ENCODE measurements at regions not wholly inside any gene's neighbourhood (a gene's known extent, or its start where the extent isn't known, plus 50 kb on each side); places are given as distances from the start of the nearest gene placed in this dataset.

DNA sequence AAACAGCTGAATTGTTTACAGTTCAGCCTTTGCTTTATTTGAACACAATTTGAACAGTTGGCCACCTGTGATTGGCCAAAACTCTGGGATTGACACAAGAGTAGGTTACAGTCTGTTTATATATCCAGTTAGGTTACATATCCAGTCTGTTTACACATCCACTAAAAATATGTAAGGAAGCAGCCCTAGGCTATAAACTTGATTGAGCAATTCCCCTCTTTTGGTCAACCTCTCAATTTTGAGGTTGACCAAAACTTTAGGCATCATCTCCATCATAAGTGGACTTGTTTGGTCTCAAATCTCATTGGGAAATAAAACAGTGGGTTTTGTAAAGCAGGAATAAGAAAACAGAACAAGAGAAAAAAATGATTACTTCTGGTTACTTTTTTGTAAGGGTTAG lies 190.8 kb downstream of the SPATA18 start:
- no peak for DNase-seq
- H3K27ac ChIP-seq, result no peak overlapping the region
- intact Hi-C loops (cut with DNase I), result no loop called here
- H3K4me1 ChIP-seq, result no peaks in the 10 kb centered on the region
- H3K9me3 ChIP-seq, result no peaks in the 10 kb centered on the region
- H3K27me3 ChIP-seq, result no peaks in the 10 kb centered on the region
- no peak overlapping the region for H3K4me3 ChIP-seq
- no peaks in the 10 kb centered on the region for H3K36me3 ChIP-seq
- no peak for TF ChIP-seq POLR2AphosphoS5 (IDR thresholded peaks at IDR 0.05)
- no peak for TF ChIP-seq POLR2A (IDR thresholded peaks at IDR 0.05)
- TF ChIP-seq EP300 (IDR thresholded peaks at IDR 0.05), result no peak
- no peak for TF ChIP-seq CTCF (IDR thresholded peaks at IDR 0.05)

- H3K36me3 ChIP-seq, result no peaks in the 10 kb centered on the region
- no peak for TF ChIP-seq POLR2A (IDR thresholded peaks at IDR 0.05)
- no peak for TF ChIP-seq CTCF (IDR thresholded peaks at IDR 0.05)
- no peak for TF ChIP-seq EP300 (IDR thresholded peaks at IDR 0.05)
- TF ChIP-seq POLR2AphosphoS5 (IDR thresholded peaks at IDR 0.05), result no peak
- H3K4me3 ChIP-seq, result no peak overlapping the region
- H3K27me3 ChIP-seq, result no peaks in the 10 kb centered on the region
- H3K27ac ChIP-seq, result no peak overlapping the region
- intact Hi-C loops (cut with DNase I), result no loop called here
- H3K9me3 ChIP-seq, result no peaks in the 10 kb centered on the region
- WGBS, 2 donors, result 74 to 90% methylated on average over 5 of the region's 5 CpGs
- no peaks in the 10 kb centered on the region for H3K4me1 ChIP-seq
- DNase-seq, result no peak
Measured at GRCh38 chr4:52243367-52243766, 192.3 kb downstream of the SPATA18 start.

DNA sequence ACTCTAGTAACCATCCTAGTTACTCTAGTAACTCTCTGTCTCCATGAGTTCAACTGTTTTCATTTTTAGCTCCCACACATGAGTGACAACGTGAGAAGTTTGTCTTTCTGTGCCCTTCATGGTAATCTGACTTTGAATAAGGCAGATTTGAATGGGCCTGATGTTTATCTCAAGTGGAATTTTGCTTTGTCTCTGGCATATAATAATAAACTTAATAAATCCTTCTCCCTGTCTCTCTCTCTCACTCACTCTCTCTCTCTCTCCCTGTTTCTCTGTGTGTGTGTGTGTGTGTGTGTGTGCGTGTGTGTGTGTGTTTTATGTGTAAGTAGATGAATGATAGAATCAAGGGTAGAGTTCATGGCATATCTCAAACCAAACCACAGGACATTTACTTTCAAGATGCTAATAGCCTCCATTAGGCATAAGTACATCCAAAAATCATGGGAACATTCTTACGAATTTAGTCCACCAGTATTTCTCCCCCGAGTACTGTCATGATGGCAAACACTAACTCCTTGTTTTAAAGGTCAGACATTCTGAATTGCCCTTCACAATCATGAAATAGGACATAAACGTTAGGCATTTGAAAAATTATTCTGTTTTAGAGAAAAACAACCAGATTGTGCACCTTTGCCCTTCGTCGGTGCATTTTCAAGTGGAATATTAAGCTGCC lies 193.1 kb downstream of the SPATA18 start:
- no peak for TF ChIP-seq POLR2AphosphoS5 (IDR thresholded peaks at IDR 0.05)
- TF ChIP-seq EP300 (IDR thresholded peaks at IDR 0.05), result no peak
- TF ChIP-seq POLR2A (IDR thresholded peaks at IDR 0.05), result no peak
- TF ChIP-seq CTCF (IDR thresholded peaks at IDR 0.05), result no peak
- intact Hi-C loops (cut with DNase I), result no loop called here
- Histone ChIP-seq H3K9me3 (no peaks in the 10 kb centered on the region), H3K4me3 (no peak overlapping the region), H3K4me1 (no peaks in the 10 kb centered on the region), H3K27me3 (no peaks in the 10 kb centered on the region), H3K27ac (peak overlapping the region in 1 of 4 donors; percentile 12), H3K36me3 (no peaks in the 10 kb centered on the region)
- WGBS, 2 donors, result 64 to 79% methylated on average over 7 of the region's 7 CpGs
- DNase-seq, result no peak

DNA sequence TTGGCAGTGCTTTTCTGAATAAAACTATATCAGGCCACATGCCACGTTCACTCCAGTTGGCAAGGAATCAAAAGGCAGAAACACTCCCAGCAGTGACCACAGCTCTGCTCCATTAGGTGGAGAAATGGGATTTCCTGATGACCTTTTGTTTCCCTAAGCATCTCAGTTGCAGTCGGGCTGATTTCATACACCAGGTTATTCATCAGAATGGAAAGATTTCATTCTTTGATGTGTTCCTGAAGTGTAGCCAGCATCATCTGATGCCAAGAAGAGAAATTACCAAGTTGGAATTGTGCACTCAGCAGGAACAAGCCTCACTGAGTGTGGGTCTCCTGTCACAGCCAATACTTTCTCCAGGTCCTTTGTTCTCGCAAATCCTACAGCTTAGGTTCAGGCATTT lies 193.7 kb downstream of the SPATA18 start:
- no peaks in the 10 kb centered on the region for H3K36me3 ChIP-seq
- H3K4me1 ChIP-seq, result peaks cover 0 to 6% (median 3%) of the 10 kb centered on the region in 4 donors
- 61 to 71% methylated on average over 3 of the region's 3 CpGs for WGBS, 2 donors
- intact Hi-C loops (cut with DNase I), result no loop called here
- DNase-seq, result no peak
- TF ChIP-seq POLR2A (IDR thresholded peaks at IDR 0.05) (no peak), CTCF (IDR thresholded peaks at IDR 0.05) (no peak), POLR2AphosphoS5 (IDR thresholded peaks at IDR 0.05) (no peak), EP300 (IDR thresholded peaks at IDR 0.05) (no peak)
- H3K27ac ChIP-seq, result peak overlapping the region in 1 of 4 donors; percentile 12
- no peaks in the 10 kb centered on the region for H3K27me3 ChIP-seq
- H3K9me3 ChIP-seq, result no peaks in the 10 kb centered on the region
- no peak overlapping the region for H3K4me3 ChIP-seq

DNA sequence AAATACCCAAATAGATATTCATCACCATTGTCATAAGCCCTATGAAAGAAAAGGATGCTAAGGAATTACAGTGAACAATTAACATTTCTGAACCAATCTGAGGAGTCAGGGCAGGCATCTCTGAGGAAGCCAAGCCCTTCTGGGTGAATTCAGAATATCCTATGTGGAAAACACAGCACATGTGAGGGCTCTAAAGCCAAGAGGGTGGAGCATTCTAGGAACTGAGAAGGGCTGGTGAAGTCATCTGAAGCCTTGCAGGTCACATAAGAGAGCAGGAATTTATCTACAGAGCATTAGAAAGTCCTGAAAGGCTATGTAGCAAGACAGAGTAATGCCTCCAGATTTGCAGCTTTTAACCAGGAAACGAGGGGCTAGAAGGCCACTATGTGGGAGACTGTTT lies 195.7 kb downstream of the SPATA18 start:
- H3K4me3 ChIP-seq, result no peak overlapping the region
- intact Hi-C loops (cut with DNase I), result no loop called here
- no peak overlapping the region for H3K27ac ChIP-seq
- no peaks in the 10 kb centered on the region for H3K27me3 ChIP-seq
- peaks cover 0 to 13% (median 11%) of the 10 kb centered on the region in 4 donors for H3K4me1 ChIP-seq
- H3K36me3 ChIP-seq, result no peaks in the 10 kb centered on the region
- no peaks in the 10 kb centered on the region for H3K9me3 ChIP-seq
- TF ChIP-seq POLR2A (IDR thresholded peaks at IDR 0.05), result no peak
- TF ChIP-seq POLR2AphosphoS5 (IDR thresholded peaks at IDR 0.05), result no peak
- TF ChIP-seq EP300 (IDR thresholded peaks at IDR 0.05), result no peak
- WGBS, 2 donors, result 18 to 55% methylated on average over 1 of the region's 1 CpG
- no peak for DNase-seq
